ENCODE measurements at regions not wholly inside any gene's neighbourhood (a gene's known extent, or its start where the extent isn't known, plus 50 kb on each side); places are given as distances from the start of the nearest gene placed in this dataset.
"Not testable (repeated sequence)": the region's sequence is repeated elsewhere in the genome, so short reads cannot be mapped to it uniquely, and the experiment has no call there.

DNA sequence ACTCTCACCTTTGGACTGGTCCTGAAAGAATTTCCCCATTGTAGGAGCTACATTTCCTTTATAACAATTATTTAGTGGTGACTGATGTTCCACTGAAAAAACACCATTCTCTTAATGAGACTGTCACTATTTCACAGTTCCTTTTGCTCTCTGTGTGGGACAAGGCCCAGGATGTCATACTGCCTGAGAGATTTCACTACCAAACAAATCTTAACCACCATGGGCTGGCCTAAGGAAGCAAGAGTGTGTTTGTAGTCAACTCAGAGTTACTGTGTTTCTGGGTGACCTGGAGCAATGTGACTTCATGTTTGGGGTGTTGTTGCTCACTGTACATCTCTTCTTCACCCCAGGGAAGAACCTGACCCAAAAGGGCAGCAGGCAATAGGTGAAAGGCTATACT is 50.1 kb upstream of the ZNF608 start:
- no peak for DNase-seq

DNA sequence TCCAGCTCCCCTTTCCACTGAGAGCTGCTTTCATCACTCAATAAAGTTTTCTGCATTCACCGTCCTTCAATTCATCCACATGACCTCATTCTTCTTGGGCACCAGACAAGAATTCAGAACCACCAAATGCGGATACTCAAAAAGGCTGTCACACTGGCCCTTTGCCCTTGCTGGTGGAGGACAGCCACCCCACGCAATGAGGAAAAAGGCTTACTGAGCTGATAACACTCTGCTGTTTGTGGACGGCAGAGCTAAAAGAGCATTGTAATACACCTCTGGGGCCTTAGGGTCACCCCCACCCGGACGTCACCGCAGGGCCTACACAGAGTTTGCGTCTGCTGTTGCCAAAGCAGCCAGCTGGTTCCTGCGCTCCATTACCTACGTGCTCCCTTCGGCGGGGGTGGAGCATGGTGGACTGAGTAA is 51.2 kb upstream of the ZNF608 start:
- DNase-seq: no peak

- no peak for DNase-seq
These were observed 52.5 kb upstream of the ZNF608 start for GRCh38 chr5:124798890-124799289.

GRCh38 chr5:124801551-124801950 is 55.1 kb upstream of the ZNF608 start:
- no peak for DNase-seq

DNA sequence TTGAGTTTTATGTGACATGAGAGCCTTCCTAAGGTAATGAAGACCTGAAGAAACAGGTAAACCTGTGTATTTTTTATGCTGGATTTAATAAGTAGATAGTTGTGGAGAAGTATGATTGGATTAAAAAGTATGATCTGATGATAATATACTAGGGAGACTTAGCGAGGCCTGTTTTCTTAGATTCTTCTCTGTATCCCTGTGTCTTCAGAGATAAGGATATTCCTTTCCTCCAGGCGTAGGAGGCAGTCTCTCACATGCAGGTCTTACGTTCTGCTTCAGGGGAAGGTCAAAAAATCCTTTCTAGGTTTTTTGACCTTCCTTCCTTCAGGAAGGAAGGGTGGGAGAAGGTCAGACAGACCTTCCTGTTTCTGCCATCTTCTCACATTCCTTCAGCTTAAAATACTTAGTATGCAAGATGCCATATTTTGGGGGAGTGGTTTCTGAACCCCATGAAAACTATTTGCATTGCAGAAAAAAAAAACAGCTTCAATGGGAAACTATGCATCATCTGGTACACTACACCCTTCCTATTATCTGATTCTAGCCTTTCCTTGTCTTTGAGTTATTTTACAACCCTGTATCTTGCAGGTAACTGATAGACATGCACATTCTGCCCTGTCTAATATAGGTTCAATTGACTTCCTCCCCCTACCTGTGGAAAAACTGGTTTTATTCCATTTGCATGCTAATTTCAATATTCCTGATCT is 57.3 kb upstream of the ZNF608 start:
- DNase-seq: no peak

DNA sequence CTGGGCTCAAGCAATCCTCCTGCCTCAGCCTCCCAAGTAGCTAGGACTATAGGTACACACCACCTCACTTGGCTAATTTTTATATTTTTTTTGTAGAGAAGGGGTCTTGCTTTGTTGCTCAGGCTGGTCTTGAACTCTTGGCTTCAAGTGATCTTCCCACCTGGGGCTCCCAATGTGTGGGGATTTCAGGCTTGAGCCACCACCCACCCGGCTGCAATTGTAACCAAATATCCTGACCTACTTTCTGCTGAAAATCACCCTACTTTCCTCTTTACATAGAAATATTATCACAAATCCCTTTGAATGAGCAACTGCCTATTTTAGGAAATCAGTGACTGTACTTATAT is 59.6 kb upstream of the ZNF608 start:
- no peak for DNase-seq

GRCh38 chr5:124806373-124807077 is 60.1 kb upstream of the ZNF608 start:
- no peak for DNase-seq

- DNase-seq: no peak
These were observed 62.4 kb upstream of the ZNF608 start for GRCh38 chr5:124808842-124809268.

DNA sequence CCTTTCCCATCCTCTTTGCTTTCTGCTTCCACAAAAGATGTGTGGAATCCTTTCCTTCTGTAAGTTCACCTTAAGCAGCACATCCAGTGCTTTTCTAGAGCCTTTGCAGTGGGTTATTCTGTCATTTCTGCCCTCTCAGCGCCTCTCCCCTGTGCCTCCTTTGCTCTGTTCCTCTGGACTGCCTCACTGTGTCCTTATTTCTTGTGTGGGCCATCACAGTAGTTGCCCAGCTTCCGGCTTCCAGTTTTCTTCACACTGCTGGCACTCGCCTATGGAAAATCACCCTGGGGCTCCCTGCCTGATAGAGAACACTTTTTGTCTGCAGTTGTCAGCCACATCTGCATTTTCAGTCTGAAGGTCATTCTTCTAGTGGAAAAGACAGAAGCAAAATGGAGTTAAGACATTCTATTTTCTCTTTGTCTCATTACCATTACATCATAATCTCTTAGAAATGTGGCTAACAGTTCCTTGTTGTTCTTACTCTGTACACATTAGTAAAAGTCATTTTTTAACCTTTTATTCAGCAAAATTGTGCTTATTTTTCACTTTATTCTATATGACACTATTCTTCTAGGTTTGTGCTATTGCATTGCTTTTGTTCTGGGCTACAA is 64.1 kb upstream of the ZNF608 start:
- DNase-seq: no peak

GRCh38 chr5:124812771-124813358 is 66.4 kb upstream of the ZNF608 start:
- no peak for DNase-seq

- DNase-seq: no peak
These were observed 69.9 kb upstream of the ZNF608 start for GRCh38 chr5:124816381-124816780.

DNA sequence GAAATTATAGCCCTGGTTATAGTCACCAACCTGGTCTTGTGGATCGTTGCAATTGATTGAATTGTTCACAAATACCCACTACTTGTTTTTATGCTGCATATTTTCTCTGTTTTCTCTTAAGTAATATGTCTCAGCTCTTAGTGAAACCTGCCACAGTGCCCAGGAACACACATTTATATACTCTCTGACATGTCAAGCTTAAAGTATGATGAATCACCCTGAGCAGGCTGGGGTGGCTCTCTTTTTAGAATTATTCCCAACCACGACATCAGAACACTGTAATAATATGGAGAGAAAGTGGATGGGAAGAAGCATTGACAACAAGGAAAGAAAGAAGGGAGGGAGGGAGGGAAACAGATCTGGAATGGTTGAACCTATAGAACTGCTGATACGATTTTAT is 72.8 kb upstream of the ZNF608 start:
- no peak for DNase-seq

- no peak for DNase-seq
These were observed 76.2 kb upstream of the ZNF608 start for GRCh38 chr5:124822647-124823046.

DNA sequence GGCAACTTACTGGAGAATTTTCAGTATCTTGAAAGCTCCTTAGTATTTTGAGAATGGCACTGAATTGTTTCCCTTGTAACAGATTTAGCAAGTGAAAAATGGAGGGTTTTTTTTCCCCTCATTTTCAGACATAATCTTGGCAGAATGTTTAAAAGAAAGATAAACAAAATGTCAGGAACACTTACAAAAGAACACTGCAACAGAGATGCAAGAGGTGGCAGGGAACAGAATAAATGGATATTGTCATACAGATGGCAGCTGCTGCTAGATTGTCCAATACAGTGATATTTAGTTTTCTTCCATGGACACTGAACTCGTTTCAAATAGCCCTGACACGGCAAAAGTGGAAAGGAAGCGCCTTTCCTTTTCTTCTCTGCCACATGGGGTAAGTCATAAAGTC is 76.9 kb upstream of the ZNF608 start:
- no peak for DNase-seq

GRCh38 chr5:124824637-124825158 is 78.3 kb upstream of the ZNF608 start:
- DNase-seq: no peak

DNA sequence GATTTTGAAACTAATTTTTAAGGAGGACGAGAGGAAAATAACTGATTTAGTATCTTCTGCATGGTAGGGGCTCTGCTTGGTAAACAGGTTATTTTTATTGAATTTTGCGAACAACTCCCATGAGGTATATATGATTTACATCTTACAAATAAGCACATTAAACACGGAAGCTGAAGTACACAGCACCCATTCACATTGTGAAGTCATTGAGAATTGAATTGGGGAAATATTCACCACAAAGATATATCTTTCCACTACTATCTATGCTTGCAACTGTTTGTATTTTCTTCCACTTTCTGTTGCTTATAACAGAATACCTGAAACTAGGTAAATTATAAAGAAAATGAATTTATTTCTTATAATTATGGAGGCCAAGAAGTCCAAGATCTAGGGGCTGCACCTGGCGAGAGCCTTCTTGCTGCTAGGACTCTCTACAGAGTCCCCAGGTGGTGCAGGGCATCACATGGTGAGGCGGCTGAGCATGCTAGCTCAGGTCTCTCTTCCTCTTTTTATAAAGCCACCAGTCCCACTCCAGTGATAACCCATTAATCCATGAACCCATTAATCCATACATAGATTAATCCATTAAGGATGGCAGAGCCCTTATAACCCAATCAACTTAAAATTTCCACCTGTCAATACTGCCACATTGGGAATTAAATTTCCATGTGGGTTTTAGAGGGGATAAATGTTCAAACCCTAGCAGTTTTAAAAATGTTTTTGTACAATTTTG is 79.0 kb upstream of the ZNF608 start:
- DNase-seq: peak; percentile 48

- DNase-seq: no peak
These were observed 79.5 kb upstream of the ZNF608 start for GRCh38 chr5:124825983-124826337.

- DNase-seq: no peak
These were observed 82.3 kb upstream of the ZNF608 start for GRCh38 chr5:124828731-124829234.

GRCh38 chr5:124831687-124832240 is 85.3 kb upstream of the ZNF608 start:
- DNase-seq: no peak

DNA sequence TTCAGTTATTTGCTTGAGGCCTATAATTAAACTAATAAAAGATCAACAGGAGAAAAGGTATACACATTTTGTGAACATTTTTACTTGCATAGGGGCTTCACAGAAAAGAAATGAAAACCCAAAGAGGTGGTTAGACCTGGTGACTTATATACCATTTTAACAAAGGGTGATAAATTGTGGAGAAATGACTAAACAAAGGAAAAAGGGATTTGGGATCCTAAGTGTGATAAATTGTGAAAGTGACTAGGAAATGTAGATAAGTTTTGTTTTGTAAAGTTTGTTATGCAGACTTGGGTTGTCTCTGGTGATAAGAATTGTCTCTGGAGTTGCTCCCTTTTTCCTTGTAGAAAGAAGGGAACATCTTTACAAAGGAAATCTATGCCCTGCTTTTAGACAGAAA is 86.1 kb upstream of the ZNF608 start:
- no peak for DNase-seq

DNA sequence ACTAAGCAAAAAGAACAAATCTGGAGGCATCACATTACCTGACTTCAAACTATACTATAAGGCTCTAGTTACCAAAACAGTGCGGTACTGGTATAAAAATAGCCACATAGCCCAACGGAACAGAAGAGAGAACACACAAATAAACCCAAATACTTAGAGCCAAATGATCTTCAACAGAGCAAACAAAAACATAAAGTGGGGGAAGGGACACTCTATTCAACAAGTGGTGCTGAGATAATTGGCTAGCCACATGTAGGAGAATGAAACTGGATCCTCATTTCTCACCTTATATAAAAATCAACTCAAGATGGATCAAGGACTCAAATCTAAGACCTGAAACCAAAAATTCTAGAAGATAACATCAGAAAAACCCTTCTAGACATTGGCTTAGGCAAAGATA is 89.9 kb upstream of the ZNF608 start:
- not testable (repeated sequence) for DNase-seq

GRCh38 chr5:124839371-124839998 is 93.0 kb upstream of the ZNF608 start:
- DNase-seq: no peak
